ENCODE measurements at regions not wholly inside any gene's neighbourhood (a gene's known extent, or its start where the extent isn't known, plus 50 kb on each side); places are given as distances from the start of the nearest gene placed in this dataset.

- Histone ChIP-seq H2BK12ac (ENCODE audit: insufficient read length, low read depth, low read length) (no peak overlapping the region), H3K79me1 (ENCODE audit: insufficient read depth, low read depth, low read length, poor library complexity, severe bottlenecking) (no peaks in the 10 kb centered on the region), H4K20me1 (ENCODE audit: control insufficient read depth, insufficient read depth, insufficient read length) (no peaks in the 10 kb centered on the region), H3K18ac (ENCODE audit: insufficient read length, low read depth, low read length) (no peak overlapping the region), H2BK15ac (ENCODE audit: low read depth, low read length) (no peak overlapping the region), H3K9ac (ENCODE audit: extremely low read depth, insufficient read length, low read length) (no peak overlapping the region), H3K27me3 (ENCODE audit: insufficient read depth, low read length) (no peaks in the 10 kb centered on the region), H3K4ac (ENCODE audit: low read depth, low read length) (no peak overlapping the region), H3K56ac (ENCODE audit: insufficient read length, low read depth, low read length) (no peak overlapping the region), H3T11ph (ENCODE audit: low read length) (no peak overlapping the region), H3K14ac (ENCODE audit: insufficient read depth, low read length) (no peak overlapping the region), H3K9me3 (ENCODE audit: control insufficient read depth, low read depth, low read length) (no peaks in the 10 kb centered on the region), H4K8ac (replicated peaks; ENCODE audit: insufficient read length, low read depth, low read length) (no peak overlapping the region), H3K79me2 (ENCODE audit: insufficient read depth, low read length) (no peaks in the 10 kb centered on the region), H3K4me1 (ENCODE audit: insufficient read depth, low read length) (0 out of 2 replicates have a peak, but pooled peaks cover 4% of the 10 kb centered on the region), H2AK5ac (ENCODE audit: insufficient read length, low read length) (no peak overlapping the region), H3K23ac (ENCODE audit: insufficient read length, low read depth, low read length) (no peak overlapping the region), H2AFZ (ENCODE audit: low read length) (no peak overlapping the region), H2BK20ac (ENCODE audit: low read depth, low read length, poor library complexity, severe bottlenecking) (no peak overlapping the region), H4K91ac (ENCODE audit: insufficient read length, low read depth, low read length) (no peak overlapping the region), H3K27ac (ENCODE audit: insufficient read length, low read depth, low read length) (no peak overlapping the region), H4K5ac (ENCODE audit: insufficient read length, low read depth, low read length) (no peak overlapping the region), H3K23me2 (ENCODE audit: insufficient read length, low read depth, low read length, poor library complexity, severe bottlenecking) (no peaks in the 10 kb centered on the region), H3K4me2 (ENCODE audit: insufficient read depth, insufficient read length, low read length) (no peak overlapping the region), H2BK120ac (ENCODE audit: low read depth, low read length, poor library complexity, severe bottlenecking) (no peak overlapping the region), H2BK5ac (ENCODE audit: insufficient read length, low read length) (no peak overlapping the region)
- DNase-seq = no peak
- no peak overlapping the region for H3K27ac Mint-ChIP-seq
- TF ChIP-seq, protein P1, sequence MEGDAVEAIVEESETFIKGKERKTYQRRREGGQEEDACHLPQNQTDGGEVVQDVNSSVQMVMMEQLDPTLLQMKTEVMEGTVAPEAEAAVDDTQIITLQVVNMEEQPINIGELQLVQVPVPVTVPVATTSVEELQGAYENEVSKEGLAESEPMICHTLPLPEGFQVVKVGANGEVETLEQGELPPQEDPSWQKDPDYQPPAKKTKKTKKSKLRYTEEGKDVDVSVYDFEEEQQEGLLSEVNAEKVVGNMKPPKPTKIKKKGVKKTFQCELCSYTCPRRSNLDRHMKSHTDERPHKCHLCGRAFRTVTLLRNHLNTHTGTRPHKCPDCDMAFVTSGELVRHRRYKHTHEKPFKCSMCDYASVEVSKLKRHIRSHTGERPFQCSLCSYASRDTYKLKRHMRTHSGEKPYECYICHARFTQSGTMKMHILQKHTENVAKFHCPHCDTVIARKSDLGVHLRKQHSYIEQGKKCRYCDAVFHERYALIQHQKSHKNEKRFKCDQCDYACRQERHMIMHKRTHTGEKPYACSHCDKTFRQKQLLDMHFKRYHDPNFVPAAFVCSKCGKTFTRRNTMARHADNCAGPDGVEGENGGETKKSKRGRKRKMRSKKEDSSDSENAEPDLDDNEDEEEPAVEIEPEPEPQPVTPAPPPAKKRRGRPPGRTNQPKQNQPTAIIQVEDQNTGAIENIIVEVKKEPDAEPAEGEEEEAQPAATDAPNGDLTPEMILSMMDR (conservative IDR thresholded peaks at IDR 0.05) = no peak
- WGBS (ENCODE audit: extremely low coverage, insufficient read length, low lambda C conversion rate) = no CpG with 5 or more reads among the region's 7 CpGs
- H3K27me3 Mint-ChIP-seq (ENCODE audit: low read depth) = peaks cover 14% of the 10 kb centered on the region
- peaks cover 0 to 7% (median 0%) of the 10 kb centered on the region in 3 experiments; a peak in 3 of 7 replicates for H3K36me3 Mint-ChIP-seq (ENCODE audit: insufficient read depth in 1 of 3, low read depth in 3 of 3)
- peaks cover 6 to 8% of the 10 kb centered on the region in 2 experiments; a peak in 3 of 5 replicates for H3K9me3 Mint-ChIP-seq
- H3K4me3 Mint-ChIP-seq = no peak overlapping the region
- H3K4me1 Mint-ChIP-seq = peaks cover 34 to 65% of the 10 kb centered on the region in 2 experiments
These were observed 249.4 kb downstream of the MN1 start for GRCh38 chr22:27552176-27552575.
